CD14-positive monocyte (primary cell): ENCODE measurements at regions not wholly inside any gene's neighbourhood (a gene's known extent, or its start where the extent isn't known, plus 50 kb on each side); places are given as distances from the start of the nearest gene placed in this dataset.

ENCODE experiments used
- DNase-seq, 3 donors: peaks; one replicate each; pipeline ENCODE4 v3.0.0-alpha.2; 2011 to 2022
- H2AFZ ChIP-seq: 2 replicates; pipeline ENCODE4 v1.6.0; 2012; ENCODE audit warnings: mild to moderate bottlenecking, low read depth, low read length, inconsistent platforms; ENCODE audit not compliant: insufficient read depth, poor library complexity, severe bottlenecking
- H3K27ac ChIP-seq, 2 donors: 1 replicate in 1 of 2; 2 replicates in 1 of 2; pipeline ENCODE4 v1.5.1; 2012 to 2013; ENCODE audit warnings: low read length in 2 of 2, control low read depth in 1 of 2, inconsistent platforms in 1 of 2, low read depth in 1 of 2, mild to moderate bottlenecking in 1 of 2
- H3K27me3 ChIP-seq, 2 donors: one replicate each; pipeline versions ENCODE4 v1.6.0 to v1.6.1; 2011 to 2013; ENCODE audit warnings: low read length in 2 of 2; ENCODE audit not compliant: control insufficient read depth in 2 of 2, insufficient read depth in 2 of 2
- H3K36me3 ChIP-seq, 2 donors: replicated peaks in 1 of 2; 1 replicate in 1 of 2; 2 replicates in 1 of 2; pipeline versions ENCODE4 v1.5.1 to v1.6.1; 2012 to 2013; ENCODE audit warnings: low read length in 2 of 2, control low read depth in 1 of 2, inconsistent platforms in 1 of 2, mild to moderate bottlenecking in 1 of 2; ENCODE audit not compliant: insufficient read depth in 2 of 2, control insufficient read depth in 1 of 2
- H3K4me1 ChIP-seq, 2 donors: 1 replicate in 1 of 2; 2 replicates in 1 of 2; pipeline versions ENCODE4 v1.5.1 to v1.6.1; 2012 to 2013; ENCODE audit warnings: low read length in 2 of 2, control low read depth in 1 of 2, inconsistent platforms in 1 of 2, mild to moderate bottlenecking in 1 of 2, moderate library complexity in 1 of 2; ENCODE audit not compliant: insufficient read depth in 2 of 2, control insufficient read depth in 1 of 2
- H3K4me2 ChIP-seq: replicated peaks from 2 replicates; pipeline ENCODE3; 2012; ENCODE audit warnings: low read length, moderate library complexity, mild to moderate bottlenecking; ENCODE audit not compliant: poor library complexity, severe bottlenecking; ENCODE audit errors: extremely low read depth
- H3K4me3 ChIP-seq, 3 experiments: fragments of 200-600 bp in 1 of 3; sonication (generic) in 1 of 3; replicated peaks in 1 of 3; 1 replicate in 2 of 3; 2 replicates in 1 of 3; pipeline ENCODE4 v1.5.1; 2011 to 2013; ENCODE audit warnings: low read length in 3 of 3, mild to moderate bottlenecking in 3 of 3, control low read depth in 2 of 3, low read depth in 2 of 3, inconsistent platforms in 1 of 3, moderate library complexity in 1 of 3
- H3K79me2 ChIP-seq: 2 replicates; pipeline ENCODE4 v1.6.0; 2012; ENCODE audit warnings: mild to moderate bottlenecking, control low read depth, inconsistent platforms, low read length, moderate library complexity; ENCODE audit not compliant: insufficient read depth
- H3K9ac ChIP-seq: 2 replicates; pipeline ENCODE4 v1.6.0; 2017; ENCODE audit warnings: low read length, mild to moderate bottlenecking; ENCODE audit not compliant: insufficient read depth, poor library complexity, severe bottlenecking
- H3K9me3 ChIP-seq, 2 donors: replicated peaks in 1 of 2; 1 replicate in 1 of 2; 2 replicates in 1 of 2; pipeline versions ENCODE4 v1.5.1 to v1.6.1; 2012 to 2013; ENCODE audit warnings: low read length in 2 of 2, control low read depth in 1 of 2; ENCODE audit not compliant: control insufficient read depth in 1 of 2, insufficient read depth in 1 of 2
- H4K20me1 ChIP-seq: 2 replicates; pipeline ENCODE4 v1.6.0; 2012; ENCODE audit warnings: mild to moderate bottlenecking, low read length, control low read depth, moderate library complexity; ENCODE audit not compliant: insufficient read depth
- H3K27ac Mint-ChIP-seq, 7 donors: one replicate each; pipeline ENCODE4 v1.8.0; 2020; ENCODE audit warnings: mild to moderate bottlenecking in 7 of 7, mixed read lengths in 7 of 7, moderate library complexity in 6 of 7, inconsistent platforms in 2 of 7
- H3K27me3 Mint-ChIP-seq, 3 donors: one replicate each; pipeline ENCODE4 v1.8.0; 2021 to 2022; ENCODE audit warnings: low read depth in 3 of 3, mild to moderate bottlenecking in 3 of 3, mixed read lengths in 3 of 3, moderate library complexity in 3 of 3, inconsistent platforms in 1 of 3
- H3K36me3 Mint-ChIP-seq, 2 donors: one replicate each; pipeline ENCODE4 v1.8.0; 2020; ENCODE audit warnings: mixed read lengths in 2 of 2, inconsistent platforms in 1 of 2, mild to moderate bottlenecking in 1 of 2
- H3K4me1 Mint-ChIP-seq: one replicate; pipeline ENCODE4 v1.8.0; 2020; ENCODE audit warnings: mild to moderate bottlenecking, mixed read lengths
- H3K4me3 Mint-ChIP-seq, 2 donors: one replicate each; pipeline ENCODE4 v1.8.0; 2020; ENCODE audit warnings: mild to moderate bottlenecking in 2 of 2, mixed read lengths in 2 of 2, moderate library complexity in 1 of 2
- H3K9me3 Mint-ChIP-seq, 7 donors: one replicate each; pipeline ENCODE4 v1.8.0; 2020 to 2022; ENCODE audit warnings: mixed read lengths in 7 of 7, mild to moderate bottlenecking in 6 of 7, moderate library complexity in 6 of 7, inconsistent platforms in 2 of 7
- CTCF ChIP-seq: fragments of 200-600 bp; IDR thresholded peaks from one replicate; pipeline ENCODE4 v1.8.0; 2022; ENCODE audit warnings: antibody characterized with exemption, mild to moderate bottlenecking
- WGBS: methylation state at CpG from one replicate; pipeline ENCODE4 v1.1.5; 2013; ENCODE audit warnings: missing lambda C conversion rate; ENCODE audit not compliant: insufficient coverage; 5-methylcytosine and 5-hydroxymethylcytosine counted together
- intact Hi-C, 2 donors: fragments of 100-400 bp; cut with micrococcal nuclease; formaldehyde crosslinking; loops; one replicate each; pipeline versions ENCODE4 v1.15.0 to v1.15.1; 2023

GRCh38 chr3:34015204-34016142, 217.0 kb downstream of the PDCD6IP start:
- TF ChIP-seq CTCF, result no peak
- Histone ChIP-seq H3K9ac (no peak overlapping the region), H3K27me3 (no peaks in the 10 kb centered on the region), H3K4me3 (no peak overlapping the region), H3K9me3 (no peaks in the 10 kb centered on the region), H3K4me1 (peaks cover 17 to 22% of the 10 kb centered on the region in 2 donors), H3K36me3 (no peaks in the 10 kb centered on the region), H3K4me2 (no peak overlapping the region), H2AFZ (peak overlapping the region; percentile 8), H3K79me2 (no peaks in the 10 kb centered on the region), H3K27ac (no peak overlapping the region), H4K20me1 (no peaks in the 10 kb centered on the region)
- Mint-ChIP-seq H3K27me3 (no peaks in the 10 kb centered on the region), H3K36me3 (no peaks in the 10 kb centered on the region), H3K27ac (no peak overlapping the region), H3K9me3 (peaks cover 0 to 1% (median 0%) of the 10 kb centered on the region in 7 donors), H3K4me3 (no peak overlapping the region), H3K4me1 (peaks cover 41% of the 10 kb centered on the region)
- intact Hi-C loops, result no loop called here
- WGBS, result 86% methylated on average over 6 of the region's 9 CpGs
- no peak for DNase-seq

DNA sequence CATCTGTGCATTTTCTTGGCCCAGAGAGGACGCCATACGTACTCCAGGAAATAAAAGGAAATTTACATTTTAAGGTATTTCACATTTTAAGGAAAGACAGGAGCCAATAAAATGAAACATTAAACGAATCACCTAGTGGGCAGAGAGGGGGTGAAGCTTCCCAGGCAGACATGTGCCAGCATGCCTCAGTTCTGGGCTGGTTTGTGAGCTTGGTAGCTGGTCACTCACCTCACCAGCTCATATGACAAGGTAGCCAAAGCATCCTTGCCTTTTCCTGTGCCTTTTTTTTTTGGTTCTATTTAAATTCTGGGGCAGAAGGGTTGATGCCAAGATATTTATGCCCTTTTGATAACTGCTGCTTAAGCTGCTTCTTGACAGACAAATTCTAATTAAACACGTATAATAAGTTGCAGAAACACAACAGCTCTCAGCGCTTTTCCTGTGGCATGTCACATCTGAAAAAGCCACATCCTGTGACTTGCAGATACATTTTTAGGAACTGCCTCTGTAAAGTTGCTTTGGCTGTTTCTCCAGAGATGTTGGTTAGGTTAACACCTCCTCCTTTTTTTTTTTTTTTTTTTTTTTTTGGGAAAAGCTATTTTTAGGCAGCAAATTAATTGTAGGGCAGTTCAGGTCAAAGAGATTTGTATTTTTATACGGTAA, 218.6 kb downstream of the PDCD6IP start:
- Mint-ChIP-seq H3K36me3 (no peaks in the 10 kb centered on the region), H3K27me3 (peaks cover 0 to 1% (median 0%) of the 10 kb centered on the region in 3 donors), H3K27ac (peak overlapping the region in 3 of 7 donors; percentile 27 to 56 (median 42)), H3K4me1 (peaks cover 45% of the 10 kb centered on the region), H3K9me3 (peaks cover 0 to 1% (median 0%) of the 10 kb centered on the region in 7 donors), H3K4me3 (peak overlapping the region in 1 of 2 donors; percentile 58)
- no CpG with 5 or more reads among the region's 6 CpGs for WGBS
- H3K9ac ChIP-seq, result no peak overlapping the region
- H3K9me3 ChIP-seq, result no peaks in the 10 kb centered on the region
- intact Hi-C loops, result no loop called here
- no peak for TF ChIP-seq CTCF
- H3K27me3 ChIP-seq, result no peaks in the 10 kb centered on the region
- H3K79me2 ChIP-seq, result no peaks in the 10 kb centered on the region
- peak overlapping the region in 1 of 3 experiments; percentile 22 for H3K4me3 ChIP-seq
- DNase-seq, result peak in 1 of 3 donors; percentile 14
- H3K4me1 ChIP-seq, result peaks cover 17 to 22% of the 10 kb centered on the region in 2 donors
- H2AFZ ChIP-seq, result peak overlapping the region; percentile 12
- peak overlapping the region in 1 of 2 donors; percentile 27 for H3K27ac ChIP-seq
- no peaks in the 10 kb centered on the region for H4K20me1 ChIP-seq
- no peaks in the 10 kb centered on the region for H3K36me3 ChIP-seq
- peak overlapping the region; percentile 50 for H3K4me2 ChIP-seq
